ENCODE measurements at regions not wholly inside any gene's neighbourhood (a gene's known extent, or its start where the extent isn't known, plus 50 kb on each side); places are given as distances from the start of the nearest gene placed in this dataset.
"Not testable (repeated sequence)": the region's sequence is repeated elsewhere in the genome, so short reads cannot be mapped to it uniquely, and the experiment has no call there.

DNA sequence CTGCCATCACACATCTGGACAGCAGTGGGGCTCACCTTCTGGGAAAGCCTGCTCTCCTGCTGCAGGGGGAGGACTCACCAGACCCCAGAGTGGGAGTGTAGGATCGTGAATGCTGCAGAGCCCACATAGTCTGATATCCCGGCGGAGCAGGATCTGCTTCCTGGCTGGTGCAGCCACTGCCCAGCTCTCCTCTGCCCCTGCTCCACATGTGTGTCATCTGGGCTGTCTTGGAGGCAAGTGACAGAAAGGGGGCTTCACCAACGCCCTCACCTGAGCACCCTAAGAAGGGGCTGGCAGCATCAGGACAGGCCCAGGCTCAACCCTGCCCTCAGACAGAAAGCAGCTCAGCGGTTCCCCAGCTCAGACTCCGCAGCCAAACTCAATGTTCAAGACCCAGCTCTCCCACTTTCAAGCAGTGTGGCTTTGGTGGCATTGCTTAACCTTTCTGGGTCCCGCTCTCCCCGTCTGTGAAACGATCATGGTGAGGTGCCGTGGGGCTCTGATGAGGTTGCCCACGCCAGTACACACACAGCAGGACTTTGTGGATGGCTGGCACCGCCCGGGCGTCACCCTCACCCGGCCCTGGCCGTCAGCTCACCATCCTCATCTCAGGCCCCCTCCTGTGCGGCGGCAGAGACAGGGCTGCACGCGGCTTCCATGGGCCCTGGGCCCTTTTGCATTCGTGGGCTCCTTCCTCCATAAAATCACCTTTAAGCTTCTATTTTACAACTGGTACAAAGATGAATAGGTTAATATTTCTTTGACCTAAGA, 91.0 kb upstream of the SFSWAP start:
- H3K4me3 ChIP-seq (ENCODE audit: low read length), result no peak overlapping the region
- no peaks in the 10 kb centered on the region for H3K27me3 ChIP-seq (ENCODE audit: control insufficient read depth, insufficient read depth)
- no peak overlapping the region for H3K27ac ChIP-seq (ENCODE audit: low read length)
- no peaks in the 10 kb centered on the region for H3K4me1 ChIP-seq (ENCODE audit: control insufficient read depth, insufficient read depth, low read length)
- intact Hi-C loops (cut with DNase I), result loop anchor here in 1 of 4 donors (5.0 to 10.0 kb wide), 2 partner anchors 273 to 365 kb away; no protein-coding TSS in a partner anchor
- DNase-seq (peak in 1 of 3 donors; percentile 27), ATAC-seq (no peak)
- no peaks in the 10 kb centered on the region for H3K9me3 ChIP-seq (ENCODE audit: control insufficient read depth, low read length)
- 82% methylated on average over 21 of the region's 21 CpGs for WGBS

DNA sequence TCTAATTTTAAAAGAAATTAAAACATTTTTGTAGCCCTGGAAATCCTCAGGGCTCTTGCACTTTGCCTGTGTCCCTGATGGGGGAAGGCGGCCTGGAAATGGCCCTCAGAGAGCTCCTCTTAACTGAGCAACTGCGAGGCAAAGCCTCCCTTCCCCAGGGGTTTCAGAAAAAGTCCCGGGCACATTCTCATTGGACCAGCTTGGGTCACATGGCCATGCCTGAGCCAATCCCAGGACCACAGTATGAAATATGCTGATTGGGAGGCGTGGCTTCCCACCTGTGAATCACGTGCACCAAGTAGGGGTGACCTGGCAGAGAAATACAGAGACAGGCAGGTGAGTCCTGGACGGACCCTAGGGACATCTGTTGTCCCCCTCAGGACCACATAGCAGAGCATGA, 90.4 kb upstream of the SFSWAP start:
- ATAC-seq (no peak), DNase-seq (no peak)
- Histone ChIP-seq H3K4me1 (ENCODE audit: control insufficient read depth, insufficient read depth, low read length) (no peaks in the 10 kb centered on the region), H3K9me3 (ENCODE audit: control insufficient read depth, low read length) (no peaks in the 10 kb centered on the region), H3K27me3 (ENCODE audit: control insufficient read depth, insufficient read depth) (no peaks in the 10 kb centered on the region), H3K4me3 (ENCODE audit: low read length) (no peak overlapping the region), H3K27ac (ENCODE audit: low read length) (no peak overlapping the region)
- intact Hi-C loops (cut with DNase I), result loop anchor here in 1 of 4 donors (5.0 kb wide), 1 partner anchor 273 kb away; no protein-coding TSS in a partner anchor
- 74% methylated on average over 6 of the region's 6 CpGs for WGBS

DNA sequence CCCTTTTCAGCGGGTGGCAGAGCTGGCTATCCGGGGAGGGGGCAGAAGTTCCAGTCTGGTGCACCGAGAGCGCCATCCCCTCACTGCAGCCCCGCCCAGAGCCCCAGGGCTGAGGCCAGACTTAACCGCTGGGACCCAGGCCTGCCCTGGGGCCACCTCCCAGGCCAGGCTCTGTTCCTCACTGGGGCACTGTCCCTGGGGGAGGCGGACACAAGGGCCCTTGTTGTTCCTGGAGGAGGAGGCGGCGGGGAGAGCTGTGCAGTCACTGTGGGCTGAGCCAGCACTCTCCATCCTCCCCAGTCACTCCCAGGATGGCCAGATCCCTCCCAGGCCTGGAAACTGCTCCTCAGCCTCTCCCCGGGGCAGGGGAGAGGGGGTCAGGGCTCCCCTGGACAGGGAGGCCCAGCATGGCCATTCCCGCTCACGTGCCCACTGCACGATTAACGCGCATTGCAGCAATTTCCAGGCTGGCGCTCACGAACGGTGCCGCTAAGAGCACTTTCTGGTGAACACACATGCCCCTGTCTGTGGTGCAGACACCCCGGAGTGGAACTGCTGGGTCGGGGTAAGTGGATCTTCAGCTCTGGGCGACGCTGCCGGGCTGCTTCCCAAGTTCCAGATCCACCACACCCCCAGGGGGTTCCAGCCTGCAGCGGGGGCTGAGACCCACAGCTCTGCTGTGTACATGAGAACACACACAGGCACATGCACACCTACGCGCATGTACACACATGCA, 89.8 kb upstream of the SFSWAP start:
- no peak overlapping the region for H3K4me3 ChIP-seq (ENCODE audit: low read length)
- WGBS, result 75% methylated on average over 27 of the region's 27 CpGs
- H3K9me3 ChIP-seq (ENCODE audit: control insufficient read depth, low read length), result no peaks in the 10 kb centered on the region
- no peak overlapping the region for H3K27ac ChIP-seq (ENCODE audit: low read length)
- DNase-seq (no peak), ATAC-seq (no peak)
- intact Hi-C loops (cut with DNase I), result loop anchor here in 1 of 4 donors (5.0 kb wide), 1 partner anchor 274 kb away; no protein-coding TSS in a partner anchor
- H3K4me1 ChIP-seq (ENCODE audit: control insufficient read depth, insufficient read depth, low read length), result no peaks in the 10 kb centered on the region
- no peaks in the 10 kb centered on the region for H3K27me3 ChIP-seq (ENCODE audit: control insufficient read depth, insufficient read depth)

DNA sequence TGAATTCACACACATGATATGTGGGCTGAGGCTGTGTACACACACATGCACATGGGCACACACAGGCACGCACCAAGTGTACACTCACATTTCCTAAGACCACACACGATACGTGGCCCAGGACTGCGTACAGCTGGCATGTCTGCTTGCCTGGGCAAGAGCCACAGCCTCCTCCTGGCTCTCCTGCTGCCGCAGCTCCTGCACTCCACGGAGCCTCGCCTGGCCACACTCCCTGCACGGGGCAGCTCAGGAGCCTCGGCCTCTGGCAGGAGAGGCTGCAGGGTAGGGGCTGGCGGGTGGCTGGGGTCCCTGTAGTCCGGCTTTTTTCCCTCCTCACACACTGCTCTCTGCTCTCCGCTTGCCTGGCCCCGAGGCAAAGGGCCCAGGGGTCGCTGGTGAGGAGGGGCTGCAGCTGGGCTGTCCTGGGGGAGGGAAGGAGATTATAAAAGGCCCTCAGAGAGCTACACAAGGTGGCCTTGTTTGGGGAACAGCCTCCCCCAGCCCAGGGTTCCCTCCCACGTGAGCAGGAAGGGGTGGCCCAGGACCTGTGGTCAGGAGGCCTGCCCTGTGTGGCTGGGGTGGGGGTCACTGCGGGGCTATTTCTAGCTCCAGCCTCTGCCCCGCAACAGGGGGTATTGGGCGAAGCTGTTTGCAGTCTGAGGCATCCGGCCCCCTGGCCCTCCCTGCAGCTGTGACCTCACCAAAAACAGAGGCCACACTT, 89.0 kb upstream of the SFSWAP start:
- no peaks in the 10 kb centered on the region for H3K27me3 ChIP-seq (ENCODE audit: control insufficient read depth, insufficient read depth)
- DNase-seq (no peak), ATAC-seq (peak in 1 of 2 donors; percentile 22)
- no peaks in the 10 kb centered on the region for H3K9me3 ChIP-seq (ENCODE audit: control insufficient read depth, low read length)
- H3K27ac ChIP-seq (ENCODE audit: low read length), result no peak overlapping the region
- intact Hi-C loops (cut with DNase I), result loop anchor here in 2 of 4 donors (2.0 to 5.0 kb wide), 2 partner anchors 275 kb away; no protein-coding TSS in a partner anchor
- H3K4me3 ChIP-seq (ENCODE audit: low read length), result no peak overlapping the region
- WGBS, result 34% methylated on average over 19 of the region's 19 CpGs
- H3K4me1 ChIP-seq (ENCODE audit: control insufficient read depth, insufficient read depth, low read length), result no peaks in the 10 kb centered on the region

DNA sequence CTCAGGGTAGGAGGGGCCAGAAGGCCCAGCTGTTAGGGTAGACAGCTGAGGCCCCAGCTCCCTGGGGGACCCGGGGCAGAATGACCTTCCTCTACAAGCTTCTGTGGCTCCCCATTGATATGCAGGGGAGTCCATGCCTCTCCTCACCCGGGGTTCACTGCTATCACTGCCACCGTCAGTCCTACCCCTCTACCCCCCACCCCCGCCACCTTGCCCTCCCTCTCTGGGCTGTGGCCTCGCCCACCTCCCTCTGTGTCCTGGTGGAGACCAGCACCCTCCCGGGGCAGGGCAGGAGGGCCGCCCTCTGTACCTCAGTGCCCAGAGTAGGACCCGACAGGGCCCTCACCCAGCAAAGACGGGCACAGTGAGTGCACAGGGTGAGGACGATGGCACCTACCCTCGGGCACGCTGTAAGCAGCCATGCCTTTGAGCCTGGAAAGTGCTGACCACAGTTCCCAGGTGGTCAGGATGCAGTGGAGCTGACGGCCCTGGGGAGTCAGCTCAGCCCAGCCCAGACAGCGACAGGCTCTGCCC, 88.4 kb upstream of the SFSWAP start:
- no peak for DNase-seq
- no peak for ATAC-seq
- Histone ChIP-seq H3K9me3 (ENCODE audit: control insufficient read depth, low read length) (no peaks in the 10 kb centered on the region), H3K27me3 (ENCODE audit: control insufficient read depth, insufficient read depth) (no peaks in the 10 kb centered on the region), H3K4me3 (ENCODE audit: low read length) (no peak overlapping the region), H3K4me1 (ENCODE audit: control insufficient read depth, insufficient read depth, low read length) (no peaks in the 10 kb centered on the region), H3K27ac (ENCODE audit: low read length) (no peak overlapping the region)
- WGBS, result 71% methylated on average over 14 of the region's 14 CpGs
- intact Hi-C loops (cut with DNase I), result loop anchor here in 2 of 4 donors (2.0 to 5.0 kb wide), 2 partner anchors 275 to 276 kb away; no protein-coding TSS in a partner anchor

DNA sequence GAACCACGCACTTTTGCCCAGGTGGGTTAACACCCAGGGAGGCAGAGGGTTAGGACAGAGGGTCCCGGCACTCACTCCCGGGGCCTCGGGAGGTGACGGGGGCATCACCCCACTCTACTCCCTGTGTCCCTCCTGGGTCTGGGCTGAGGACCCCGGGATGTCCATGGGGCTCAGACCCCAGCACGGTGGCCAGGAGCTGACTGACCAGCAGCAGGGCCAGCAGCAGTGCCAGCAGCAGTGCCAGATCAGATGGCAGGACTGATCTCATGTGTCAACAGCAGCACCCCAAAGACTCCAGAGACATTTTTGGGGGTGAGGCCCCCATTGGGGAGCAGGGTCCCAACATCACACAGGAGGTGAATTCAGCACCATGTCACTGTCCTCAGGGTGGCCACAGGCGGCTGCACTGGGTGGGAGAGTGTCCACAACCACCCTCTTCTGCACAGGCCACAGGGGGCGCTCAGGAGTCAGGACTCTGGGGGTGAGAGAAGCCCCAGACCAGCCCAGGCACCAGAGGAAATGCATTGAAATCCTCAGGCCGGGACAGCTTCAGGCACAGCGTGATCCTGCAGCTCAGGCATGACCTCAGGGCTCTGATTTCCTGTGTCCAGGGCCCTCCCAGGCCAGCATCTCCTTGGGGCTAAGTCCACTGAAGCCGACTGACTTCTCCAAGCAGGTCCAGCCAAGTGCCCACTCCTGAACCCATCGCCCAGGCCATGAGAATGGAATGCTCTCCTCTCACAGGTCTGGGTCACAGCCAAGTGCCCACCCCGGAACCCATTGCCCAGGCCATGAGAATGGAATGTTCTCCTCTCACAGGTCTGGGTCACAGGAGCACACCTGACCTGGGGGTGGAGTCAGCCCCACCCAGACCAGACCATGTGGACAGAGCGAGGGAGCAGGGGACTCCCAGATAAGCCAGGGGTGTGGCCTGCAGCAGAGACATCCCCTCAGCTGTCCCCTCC, 87.2 kb upstream of the SFSWAP start:
- not testable (repeated sequence) for H3K9me3 ChIP-seq (ENCODE audit: control insufficient read depth, low read length); DNase-seq; H3K27ac ChIP-seq (ENCODE audit: low read length); H3K4me1 ChIP-seq (ENCODE audit: control insufficient read depth, insufficient read depth, low read length); H3K27me3 ChIP-seq (ENCODE audit: control insufficient read depth, insufficient read depth); H3K4me3 ChIP-seq (ENCODE audit: low read length); ATAC-seq
- intact Hi-C loops (cut with DNase I), result loop anchor here in 2 of 4 donors (2.0 to 5.0 kb wide), 2 partner anchors 276 to 277 kb away; no protein-coding TSS in a partner anchor
- WGBS, result 83% methylated on average over 15 of the region's 15 CpGs

DNA sequence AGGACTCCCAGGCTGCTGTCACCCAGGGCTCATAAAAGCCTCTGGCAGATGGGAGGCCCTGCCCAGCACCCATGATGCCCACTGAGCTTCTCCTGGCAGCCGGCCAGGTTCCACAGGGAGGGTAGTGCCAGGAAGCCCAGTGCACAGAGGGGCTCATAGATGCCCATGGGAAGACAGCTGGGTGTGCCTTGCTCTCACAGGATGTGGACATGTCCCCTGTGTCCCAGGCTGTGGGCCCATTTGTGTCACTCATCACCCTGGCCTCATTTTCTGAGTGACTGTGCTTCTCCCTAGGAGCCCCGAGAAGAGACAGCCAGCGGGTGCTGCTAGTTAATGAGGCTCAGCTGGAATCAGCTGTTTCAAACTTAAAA, 86.5 kb upstream of the SFSWAP start:
- not testable (repeated sequence) for H3K27me3 ChIP-seq (ENCODE audit: control insufficient read depth, insufficient read depth); H3K4me1 ChIP-seq (ENCODE audit: control insufficient read depth, insufficient read depth, low read length); H3K27ac ChIP-seq (ENCODE audit: low read length); H3K4me3 ChIP-seq (ENCODE audit: low read length); DNase-seq; H3K9me3 ChIP-seq (ENCODE audit: control insufficient read depth, low read length)
- peak; percentile 39 to 40 for ATAC-seq
- intact Hi-C loops (cut with DNase I), result loop anchor here in 1 of 4 donors (5.0 kb wide), 1 partner anchor 277 kb away; no protein-coding TSS in a partner anchor
- WGBS, result 20% methylated on average over 3 of the region's 3 CpGs

DNA sequence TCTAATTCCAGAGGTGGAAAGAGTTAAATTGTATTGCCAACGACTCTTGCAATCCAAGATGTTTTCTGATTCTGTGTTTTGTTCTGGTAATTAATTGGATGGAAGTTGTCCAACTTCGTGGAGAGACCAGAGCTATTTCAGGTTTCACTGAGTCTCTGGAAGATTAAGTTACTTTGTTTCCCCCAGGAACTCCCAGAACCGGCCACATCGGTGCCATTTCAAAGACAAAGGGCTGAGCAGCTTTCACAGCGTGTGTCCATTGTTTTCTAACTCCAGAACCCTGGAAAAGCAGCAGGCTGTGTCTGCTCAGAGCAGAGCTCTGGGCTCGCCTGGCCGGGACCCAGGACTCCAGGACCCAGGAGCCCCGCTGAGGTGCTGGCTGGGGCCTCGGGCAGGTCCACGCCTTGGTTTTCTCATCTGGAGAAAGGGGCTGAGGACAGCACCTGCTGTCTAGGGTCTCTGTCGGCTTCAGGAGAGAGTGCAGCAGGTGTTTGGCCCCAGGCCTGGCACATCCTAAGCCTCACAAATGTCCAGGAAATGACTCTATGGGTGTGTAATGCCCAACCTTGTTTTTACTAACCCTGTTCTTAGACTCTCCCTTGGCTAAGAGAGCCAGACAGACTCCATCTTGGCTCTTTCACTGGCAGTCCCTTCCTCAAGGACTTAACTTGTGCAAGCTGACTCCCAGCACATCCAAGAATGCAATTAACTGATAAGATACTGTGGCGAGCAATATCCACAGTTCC, 86.0 kb upstream of the SFSWAP start:
- not testable (repeated sequence) for H3K4me3 ChIP-seq (ENCODE audit: low read length); H3K9me3 ChIP-seq (ENCODE audit: control insufficient read depth, low read length); H3K27me3 ChIP-seq (ENCODE audit: control insufficient read depth, insufficient read depth); H3K4me1 ChIP-seq (ENCODE audit: control insufficient read depth, insufficient read depth, low read length); H3K27ac ChIP-seq (ENCODE audit: low read length); DNase-seq
- intact Hi-C loops (cut with DNase I), result loop anchor here in 1 of 4 donors (5.0 kb wide), 1 partner anchor 278 kb away; no protein-coding TSS in a partner anchor
- peak in 1 of 2 donors; percentile 46 for ATAC-seq
- 15% methylated on average over 12 of the region's 12 CpGs for WGBS

DNA sequence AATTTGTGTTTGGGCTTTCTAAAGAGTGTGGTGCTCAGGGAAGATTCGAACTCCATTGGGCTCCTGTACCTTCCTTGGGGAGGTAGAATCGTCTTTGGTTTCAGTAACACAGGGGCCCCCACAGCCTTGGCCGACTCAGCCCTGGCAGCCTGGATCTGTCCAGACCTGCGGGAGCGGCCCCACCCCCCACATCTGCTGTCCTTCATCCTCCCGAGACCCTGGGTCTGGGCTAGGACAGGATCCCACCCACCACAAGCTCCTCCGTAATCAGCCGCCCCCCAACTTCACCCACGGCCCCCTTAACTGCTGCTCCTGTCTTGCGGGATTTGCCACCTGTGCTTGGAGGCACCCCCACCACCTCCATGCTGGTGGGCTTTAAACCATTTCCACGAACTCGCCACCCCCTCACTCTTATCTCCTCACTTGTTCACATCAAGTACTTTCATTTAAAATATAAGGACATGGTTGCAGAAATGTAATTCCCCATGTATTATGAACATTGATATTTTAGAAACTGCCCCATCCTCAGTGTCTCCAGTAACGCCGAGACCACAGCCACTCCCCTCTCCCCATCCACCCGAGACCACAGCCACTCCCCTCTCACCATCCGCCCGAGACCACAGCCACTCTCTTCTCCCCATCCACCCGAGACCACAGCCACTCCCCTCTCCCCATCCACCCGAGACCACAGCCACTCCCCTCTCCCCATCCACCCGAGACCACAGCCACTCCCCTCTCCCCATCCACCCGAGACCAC, 84.7 kb upstream of the SFSWAP start:
- H3K4me3 ChIP-seq (ENCODE audit: low read length); intact Hi-C loops (cut with DNase I); DNase-seq; H3K27ac ChIP-seq (ENCODE audit: low read length); H3K4me1 ChIP-seq (ENCODE audit: control insufficient read depth, insufficient read depth, low read length); H3K9me3 ChIP-seq (ENCODE audit: control insufficient read depth, low read length); H3K27me3 ChIP-seq (ENCODE audit: control insufficient read depth, insufficient read depth); ATAC-seq: not testable (repeated sequence)
- 62% methylated on average over 20 of the region's 21 CpGs for WGBS
